BE2C (cell line): ENCODE measurements at regions not wholly inside any gene's neighbourhood (a gene's known extent, or its start where the extent isn't known, plus 50 kb on each side); places are given as distances from the start of the nearest gene placed in this dataset.
A peak's percentile ranks its signal among the peaks of the same experiment; 100 is the strongest.

Experiments used
- DNase-seq: peaks from one replicate; pipeline ENCODE4 v3.0.0-alpha.2; 2020
- H3K27me3 ChIP-seq: fragments of 250-450 bp; sonication (Bioruptor Pico); 2 replicates; pipeline ENCODE4 v1.5.1; 2020; ENCODE audit warnings: mild to moderate bottlenecking
- H3K36me3 ChIP-seq: fragments of 250-450 bp; sonication (Bioruptor Pico); 2 replicates; pipeline ENCODE4 v1.5.1; 2020; ENCODE audit warnings: mild to moderate bottlenecking
- H3K4me1 ChIP-seq: fragments of 250-450 bp; sonication (Bioruptor Pico); 2 replicates; pipeline ENCODE4 v1.5.1; 2020
- H3K4me3 ChIP-seq: 2 replicates; pipeline ENCODE4 v1.5.1; 2011; ENCODE audit warnings: low read depth, low read length
- H3K9me3 ChIP-seq: fragments of 250-450 bp; sonication (Bioruptor Pico); 2 replicates; pipeline ENCODE4 v1.5.1; 2020
- TF ChIP-seq, protein P1 (sequence below): IDR thresholded peaks from 2 replicates; pipeline ENCODE4 v1.5.1; 2012; ENCODE audit warnings: mild to moderate bottlenecking, low read depth, low read length

- no peak overlapping the region for H3K4me3 ChIP-seq
- TF ChIP-seq, protein P1, sequence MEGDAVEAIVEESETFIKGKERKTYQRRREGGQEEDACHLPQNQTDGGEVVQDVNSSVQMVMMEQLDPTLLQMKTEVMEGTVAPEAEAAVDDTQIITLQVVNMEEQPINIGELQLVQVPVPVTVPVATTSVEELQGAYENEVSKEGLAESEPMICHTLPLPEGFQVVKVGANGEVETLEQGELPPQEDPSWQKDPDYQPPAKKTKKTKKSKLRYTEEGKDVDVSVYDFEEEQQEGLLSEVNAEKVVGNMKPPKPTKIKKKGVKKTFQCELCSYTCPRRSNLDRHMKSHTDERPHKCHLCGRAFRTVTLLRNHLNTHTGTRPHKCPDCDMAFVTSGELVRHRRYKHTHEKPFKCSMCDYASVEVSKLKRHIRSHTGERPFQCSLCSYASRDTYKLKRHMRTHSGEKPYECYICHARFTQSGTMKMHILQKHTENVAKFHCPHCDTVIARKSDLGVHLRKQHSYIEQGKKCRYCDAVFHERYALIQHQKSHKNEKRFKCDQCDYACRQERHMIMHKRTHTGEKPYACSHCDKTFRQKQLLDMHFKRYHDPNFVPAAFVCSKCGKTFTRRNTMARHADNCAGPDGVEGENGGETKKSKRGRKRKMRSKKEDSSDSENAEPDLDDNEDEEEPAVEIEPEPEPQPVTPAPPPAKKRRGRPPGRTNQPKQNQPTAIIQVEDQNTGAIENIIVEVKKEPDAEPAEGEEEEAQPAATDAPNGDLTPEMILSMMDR = no peak
- peaks cover 10% of the 10 kb centered on the region; the same call in 1 of the 2 replicates for H3K4me1 ChIP-seq
Observed at GRCh38 chr4:149280806-149281205, 534.8 kb downstream of the IQCM start.

DNA sequence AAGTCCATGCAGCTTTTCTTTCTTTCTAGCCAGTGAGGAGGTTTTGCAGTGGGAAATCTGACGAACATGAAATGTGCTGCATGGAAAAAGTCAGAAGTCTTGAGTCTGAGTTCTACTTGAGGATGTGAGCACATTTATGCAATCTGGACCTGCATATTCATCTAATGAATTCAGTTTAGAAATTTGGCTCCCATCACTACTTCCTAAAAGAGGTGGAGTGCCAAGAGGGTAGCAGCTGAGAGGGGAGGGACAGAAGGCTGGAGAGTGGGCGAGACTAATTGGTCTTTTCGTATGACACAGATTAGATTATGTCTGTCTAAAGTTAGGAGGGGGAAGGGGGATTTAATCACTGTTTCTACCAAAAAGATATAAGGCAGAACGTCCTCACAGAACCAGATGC lies 535.9 kb downstream of the IQCM start:
- Histone ChIP-seq H3K27me3 (no peaks in the 10 kb centered on the region; the same call in 1 of the 2 replicates), H3K36me3 (no peaks in the 10 kb centered on the region), H3K4me3 (no peak overlapping the region), H3K9me3 (no peaks in the 10 kb centered on the region), H3K4me1 (peaks cover 10% of the 10 kb centered on the region; the same call in 1 of the 2 replicates)
- TF ChIP-seq, protein P1 = no peak
- peak; percentile 13 for DNase-seq

More at GRCh38 chr4:149280806-149281205, 534.8 kb downstream of the IQCM start:
- H3K36me3 ChIP-seq = no peaks in the 10 kb centered on the region
- no peak for DNase-seq
- no peaks in the 10 kb centered on the region; the same call in 1 of the 2 replicates for H3K27me3 ChIP-seq
- no peaks in the 10 kb centered on the region for H3K9me3 ChIP-seq

DNA sequence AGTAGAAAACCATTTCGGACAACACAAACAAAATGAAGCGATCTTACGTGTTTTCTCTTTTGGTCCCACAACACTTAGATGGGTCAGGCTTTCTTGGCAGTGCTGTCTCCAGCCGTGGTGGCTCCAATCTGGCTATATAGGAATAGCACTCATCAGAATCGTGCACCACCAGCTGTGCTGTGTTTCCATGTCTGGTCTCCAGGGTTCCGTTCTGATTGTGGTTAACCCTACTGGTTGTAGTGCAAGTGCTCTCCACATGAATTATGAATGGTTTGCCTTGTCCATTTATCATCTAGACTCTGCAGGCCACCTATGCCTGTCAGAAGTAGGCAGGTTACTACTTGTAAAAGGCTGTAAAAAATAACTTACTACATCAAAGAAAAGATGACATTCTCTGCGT lies 536.3 kb downstream of the IQCM start:
- no peak overlapping the region for H3K4me3 ChIP-seq
- no peaks in the 10 kb centered on the region; the same call in 1 of the 2 replicates for H3K27me3 ChIP-seq
- no peaks in the 10 kb centered on the region for H3K36me3 ChIP-seq
- TF ChIP-seq, protein P1 = no peak
- H3K4me1 ChIP-seq = peaks cover 10% of the 10 kb centered on the region; the same call in 1 of the 2 replicates
- peak; percentile 16 for DNase-seq
- no peaks in the 10 kb centered on the region for H3K9me3 ChIP-seq

GRCh38 chr4:149277705-149278104 lies 537.9 kb downstream of the IQCM start:
- no peak overlapping the region for H3K4me3 ChIP-seq
- H3K4me1 ChIP-seq = peaks cover 10% of the 10 kb centered on the region; the same call in 1 of the 2 replicates
- TF ChIP-seq, protein P1 = no peak
- H3K27me3 ChIP-seq = no peaks in the 10 kb centered on the region; the same call in 1 of the 2 replicates
- H3K9me3 ChIP-seq = no peaks in the 10 kb centered on the region
- no peaks in the 10 kb centered on the region for H3K36me3 ChIP-seq
- no peak for DNase-seq

- Histone ChIP-seq H3K36me3 (no peaks in the 10 kb centered on the region), H3K4me1 (no peaks in the 10 kb centered on the region), H3K9me3 (no peaks in the 10 kb centered on the region), H3K4me3 (no peak overlapping the region), H3K27me3 (no peaks in the 10 kb centered on the region)
- TF ChIP-seq, protein P1 = no peak
- no peak for DNase-seq
Observed at GRCh38 chr4:149269835-149270234, 545.8 kb downstream of the IQCM start.

GRCh38 chr4:149266301-149266700 lies 549.3 kb downstream of the IQCM start:
- Histone ChIP-seq H3K4me3 (no peak overlapping the region), H3K36me3 (no peaks in the 10 kb centered on the region), H3K9me3 (no peaks in the 10 kb centered on the region), H3K27me3 (no peaks in the 10 kb centered on the region), H3K4me1 (no peaks in the 10 kb centered on the region)
- TF ChIP-seq, protein P1 = no peak
- DNase-seq = no peak
